ENCODE measurements at regions not wholly inside any gene's neighbourhood (a gene's known extent, or its start where the extent isn't known, plus 50 kb on each side); places are given as distances from the start of the nearest gene placed in this dataset.

DNA sequence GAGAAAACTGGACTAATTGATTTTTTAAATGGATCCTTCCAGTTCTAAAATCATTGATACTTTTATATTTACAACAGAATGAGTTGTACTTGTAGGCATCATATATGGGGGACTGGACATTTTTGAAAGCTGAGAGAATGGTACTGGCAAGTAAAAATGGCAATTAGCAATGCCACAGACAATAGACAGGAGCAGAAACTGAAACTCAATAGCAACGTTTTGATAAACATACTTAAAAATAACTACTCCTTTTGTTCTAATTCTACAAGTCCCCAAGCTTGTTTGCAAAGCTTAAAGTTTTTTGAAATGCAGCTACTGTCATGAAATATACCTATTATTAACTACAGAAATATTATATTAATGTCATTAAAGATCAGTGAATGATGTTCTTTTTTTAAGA, 52.8 kb upstream of the FBXL7 start:
- no peak overlapping the region for H3K4me2 ChIP-seq (ENCODE audit: low read length)
- no peaks in the 10 kb centered on the region for H3K36me3 ChIP-seq (ENCODE audit: insufficient read depth, low read length)
- H3K9ac ChIP-seq (ENCODE audit: low read depth, low read length) = no peak overlapping the region
- no peaks in the 10 kb centered on the region for H3K9me3 ChIP-seq (replicated peaks; ENCODE audit: low read length)
- H3K27me3 ChIP-seq (ENCODE audit: control insufficient read depth, insufficient read depth, low read length) = peaks cover 18% of the 10 kb centered on the region
- no peaks in the 10 kb centered on the region for H3K4me1 ChIP-seq (ENCODE audit: control insufficient read depth, insufficient read depth, low read length)
- no peak overlapping the region for H3K4me3 ChIP-seq (ENCODE audit: low read length)

DNA sequence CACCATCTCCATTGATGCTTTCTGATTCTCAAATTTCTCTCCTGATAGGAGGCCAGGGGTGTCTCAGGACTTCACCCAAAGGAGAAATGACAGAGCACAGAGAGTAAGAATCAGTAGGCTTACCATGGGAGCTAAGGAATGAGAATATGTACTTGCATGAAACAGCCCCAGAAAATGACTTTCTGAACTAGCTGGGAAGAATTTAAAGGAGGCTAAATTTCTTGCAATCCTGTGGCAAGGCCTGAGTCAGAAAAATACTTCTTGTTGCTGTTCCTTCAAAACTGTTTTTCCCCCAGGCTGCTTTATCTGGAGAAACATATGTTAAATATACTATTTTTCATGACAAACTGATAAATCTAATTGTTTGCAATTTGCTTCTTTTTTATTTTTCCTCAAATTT, 53.4 kb upstream of the FBXL7 start:
- no peaks in the 10 kb centered on the region for H3K4me1 ChIP-seq (ENCODE audit: control insufficient read depth, insufficient read depth, low read length)
- peaks cover 20% of the 10 kb centered on the region for H3K27me3 ChIP-seq (ENCODE audit: control insufficient read depth, insufficient read depth, low read length)
- no peak overlapping the region for H3K9ac ChIP-seq (ENCODE audit: low read depth, low read length)
- no peaks in the 10 kb centered on the region for H3K36me3 ChIP-seq (ENCODE audit: insufficient read depth, low read length)
- H3K4me3 ChIP-seq (ENCODE audit: low read length) = no peak overlapping the region
- no peak overlapping the region for H3K4me2 ChIP-seq (ENCODE audit: low read length)
- no peaks in the 10 kb centered on the region for H3K9me3 ChIP-seq (replicated peaks; ENCODE audit: low read length)

DNA sequence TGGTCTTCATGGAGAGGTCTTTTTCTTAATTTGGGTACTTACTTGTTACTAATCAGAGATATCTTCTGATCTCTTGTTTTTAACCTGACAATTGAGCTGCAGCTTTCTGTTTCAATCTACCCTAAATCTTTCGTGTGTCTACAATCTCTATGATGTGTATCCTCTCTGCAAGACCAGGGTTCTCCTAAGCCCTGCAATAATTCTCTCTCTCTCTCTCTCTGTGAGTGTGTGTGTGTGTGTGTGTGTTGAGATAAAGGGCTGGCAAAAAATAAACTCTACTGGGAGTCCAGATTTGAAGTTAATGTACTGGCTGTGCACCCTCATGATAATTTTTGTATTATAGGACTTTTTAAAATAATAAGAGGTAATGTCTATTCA, 57.8 kb upstream of the FBXL7 start:
- Histone ChIP-seq H3K4me2 (ENCODE audit: low read length) (no peak overlapping the region), H3K27me3 (ENCODE audit: control insufficient read depth, insufficient read depth, low read length) (peaks cover 34% of the 10 kb centered on the region), H3K9me3 (replicated peaks; ENCODE audit: low read length) (no peaks in the 10 kb centered on the region), H3K36me3 (ENCODE audit: insufficient read depth, low read length) (no peaks in the 10 kb centered on the region), H3K4me3 (ENCODE audit: low read length) (no peak overlapping the region), H3K4me1 (ENCODE audit: control insufficient read depth, insufficient read depth, low read length) (no peaks in the 10 kb centered on the region), H3K9ac (ENCODE audit: low read depth, low read length) (no peak overlapping the region)

DNA sequence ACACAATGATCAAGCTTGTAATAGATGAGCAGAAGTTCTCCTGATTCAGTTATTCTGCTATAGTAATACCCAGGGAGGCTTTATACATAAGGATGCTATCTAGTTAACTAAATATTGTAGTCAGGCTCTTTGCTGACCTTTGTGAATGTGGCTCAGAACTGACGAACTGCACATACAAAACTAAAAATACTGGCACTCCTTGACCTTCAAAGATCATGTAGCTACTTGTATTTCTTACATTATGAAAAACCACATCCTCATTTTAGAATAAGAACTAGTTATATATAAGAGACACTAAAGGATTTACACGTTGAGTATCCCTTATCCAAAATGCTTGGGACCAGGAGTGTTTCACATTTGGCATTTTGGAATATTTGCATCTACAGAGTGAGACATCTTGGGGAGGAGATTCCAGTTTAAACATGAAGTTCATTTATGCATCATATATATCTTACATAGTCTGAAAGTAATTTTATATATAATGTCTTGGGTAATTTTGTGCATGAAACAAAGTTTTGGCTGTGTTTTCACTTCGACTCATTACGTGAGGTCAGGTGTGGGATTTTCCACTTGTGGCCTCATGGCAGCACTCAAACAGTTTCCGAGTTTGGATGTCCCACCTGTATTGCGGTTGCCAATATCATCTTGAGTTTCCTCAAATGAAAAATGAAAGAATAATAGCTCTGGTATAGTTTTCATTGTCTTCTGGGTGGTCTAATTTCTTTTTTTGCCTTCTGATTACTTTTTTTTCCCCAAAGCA, 58.4 kb upstream of the FBXL7 start:
- no peak overlapping the region for H3K9ac ChIP-seq (ENCODE audit: low read depth, low read length)
- peaks cover 34% of the 10 kb centered on the region for H3K27me3 ChIP-seq (ENCODE audit: control insufficient read depth, insufficient read depth, low read length)
- H3K36me3 ChIP-seq (ENCODE audit: insufficient read depth, low read length) = no peaks in the 10 kb centered on the region
- no peaks in the 10 kb centered on the region for H3K9me3 ChIP-seq (replicated peaks; ENCODE audit: low read length)
- H3K4me1 ChIP-seq (ENCODE audit: control insufficient read depth, insufficient read depth, low read length) = no peaks in the 10 kb centered on the region
- no peak overlapping the region for H3K4me3 ChIP-seq (ENCODE audit: low read length)
- no peak overlapping the region for H3K4me2 ChIP-seq (ENCODE audit: low read length)

DNA sequence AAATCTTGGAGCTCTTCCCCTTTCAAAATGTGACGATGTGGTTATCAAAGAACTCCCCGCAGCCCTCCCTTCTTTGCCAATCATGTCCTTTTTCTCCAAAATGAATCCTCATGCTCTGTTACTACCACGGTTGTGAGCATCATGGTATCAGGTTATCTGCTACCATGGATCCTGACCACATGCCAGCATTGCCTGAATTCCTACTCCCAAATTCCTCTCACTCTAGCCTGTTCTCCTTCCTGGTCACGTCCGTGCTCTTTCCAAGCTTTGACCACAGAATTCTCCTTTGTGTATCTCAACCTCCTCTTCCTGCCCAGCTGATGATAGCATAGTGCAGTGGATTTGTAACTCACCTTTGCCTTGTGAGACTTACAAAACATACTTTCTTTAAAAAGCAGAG, 59.5 kb upstream of the FBXL7 start:
- Histone ChIP-seq H3K4me2 (ENCODE audit: low read length) (no peak overlapping the region), H3K9me3 (replicated peaks; ENCODE audit: low read length) (no peaks in the 10 kb centered on the region), H3K4me1 (ENCODE audit: control insufficient read depth, insufficient read depth, low read length) (no peaks in the 10 kb centered on the region), H3K36me3 (ENCODE audit: insufficient read depth, low read length) (no peaks in the 10 kb centered on the region), H3K4me3 (ENCODE audit: low read length) (no peak overlapping the region), H3K27me3 (ENCODE audit: control insufficient read depth, insufficient read depth, low read length) (peaks cover 31% of the 10 kb centered on the region), H3K9ac (ENCODE audit: low read depth, low read length) (no peak overlapping the region)

DNA sequence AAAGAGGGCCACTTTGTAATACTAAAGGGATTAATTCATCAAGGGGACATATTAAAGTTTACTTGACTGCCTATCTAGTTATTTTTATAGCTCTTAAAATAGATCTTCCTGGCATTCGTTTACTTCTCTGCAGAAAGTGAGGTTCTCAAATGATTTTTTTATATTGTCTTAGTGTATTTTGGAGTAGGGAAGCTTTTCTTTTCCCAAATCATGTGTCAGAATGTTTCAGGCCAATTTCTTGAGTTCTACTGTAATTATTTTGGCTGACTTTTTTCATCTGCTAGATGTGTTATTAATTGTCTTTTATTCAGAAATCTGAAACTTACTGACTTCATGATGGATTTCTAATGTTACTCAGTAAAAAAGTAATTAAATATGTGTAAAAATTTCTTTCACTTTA, 60.2 kb upstream of the FBXL7 start:
- Histone ChIP-seq H3K27me3 (ENCODE audit: control insufficient read depth, insufficient read depth, low read length) (peaks cover 29% of the 10 kb centered on the region), H3K9me3 (replicated peaks; ENCODE audit: low read length) (no peaks in the 10 kb centered on the region), H3K36me3 (ENCODE audit: insufficient read depth, low read length) (no peaks in the 10 kb centered on the region), H3K9ac (ENCODE audit: low read depth, low read length) (no peak overlapping the region), H3K4me3 (ENCODE audit: low read length) (no peak overlapping the region), H3K4me2 (ENCODE audit: low read length) (no peak overlapping the region), H3K4me1 (ENCODE audit: control insufficient read depth, insufficient read depth, low read length) (no peaks in the 10 kb centered on the region)

DNA sequence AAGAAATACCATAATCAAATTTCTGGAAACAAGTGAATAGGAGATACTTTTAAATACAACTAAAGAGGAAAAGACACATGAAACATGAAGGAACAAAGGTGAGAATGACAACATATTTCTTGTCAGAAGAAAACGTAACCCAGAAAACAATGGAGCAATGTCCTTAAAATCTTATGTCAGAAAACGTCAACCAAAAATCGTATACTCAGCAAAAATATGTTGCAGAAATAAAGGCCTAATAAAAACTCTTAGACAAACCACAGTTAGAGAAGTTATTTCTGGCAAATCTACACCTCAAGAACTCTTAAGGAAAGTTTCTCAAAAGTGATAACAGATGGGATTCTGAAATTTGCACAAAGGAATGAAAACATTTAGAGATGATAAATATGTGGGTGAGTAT, 66.3 kb upstream of the FBXL7 start:
- Histone ChIP-seq H3K36me3 (ENCODE audit: insufficient read depth, low read length) (no peaks in the 10 kb centered on the region), H3K4me2 (ENCODE audit: low read length) (no peak overlapping the region), H3K9me3 (replicated peaks; ENCODE audit: low read length) (no peaks in the 10 kb centered on the region), H3K9ac (ENCODE audit: low read depth, low read length) (no peak overlapping the region), H3K4me3 (ENCODE audit: low read length) (no peak overlapping the region), H3K27me3 (ENCODE audit: control insufficient read depth, insufficient read depth, low read length) (peaks cover 11% of the 10 kb centered on the region), H3K4me1 (ENCODE audit: control insufficient read depth, insufficient read depth, low read length) (no peaks in the 10 kb centered on the region)

DNA sequence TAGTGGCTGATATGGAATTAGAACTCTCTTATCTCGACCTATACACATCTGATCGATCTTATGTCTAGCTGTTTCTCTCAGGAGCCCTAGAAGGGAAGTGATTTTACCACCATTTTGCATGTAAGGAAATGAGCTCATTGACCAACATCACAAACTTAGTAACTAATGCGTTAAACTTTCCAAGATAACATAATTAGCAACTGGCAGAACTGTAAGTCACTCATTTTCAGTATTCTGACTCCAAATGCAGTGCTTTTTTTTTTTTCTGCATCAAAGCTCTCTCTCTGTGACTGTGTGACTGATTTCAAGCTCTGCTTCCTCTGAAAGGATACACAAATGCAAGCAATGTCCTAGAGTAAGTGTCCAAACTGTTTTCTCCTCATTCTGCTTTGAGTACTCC, 68.1 kb upstream of the FBXL7 start:
- Histone ChIP-seq H3K4me3 (ENCODE audit: low read length) (no peak overlapping the region), H3K36me3 (ENCODE audit: insufficient read depth, low read length) (no peaks in the 10 kb centered on the region), H3K4me1 (ENCODE audit: control insufficient read depth, insufficient read depth, low read length) (no peaks in the 10 kb centered on the region), H3K9me3 (replicated peaks; ENCODE audit: low read length) (no peaks in the 10 kb centered on the region), H3K9ac (ENCODE audit: low read depth, low read length) (no peak overlapping the region), H3K4me2 (ENCODE audit: low read length) (no peak overlapping the region), H3K27me3 (ENCODE audit: control insufficient read depth, insufficient read depth, low read length) (peaks cover 13% of the 10 kb centered on the region)

DNA sequence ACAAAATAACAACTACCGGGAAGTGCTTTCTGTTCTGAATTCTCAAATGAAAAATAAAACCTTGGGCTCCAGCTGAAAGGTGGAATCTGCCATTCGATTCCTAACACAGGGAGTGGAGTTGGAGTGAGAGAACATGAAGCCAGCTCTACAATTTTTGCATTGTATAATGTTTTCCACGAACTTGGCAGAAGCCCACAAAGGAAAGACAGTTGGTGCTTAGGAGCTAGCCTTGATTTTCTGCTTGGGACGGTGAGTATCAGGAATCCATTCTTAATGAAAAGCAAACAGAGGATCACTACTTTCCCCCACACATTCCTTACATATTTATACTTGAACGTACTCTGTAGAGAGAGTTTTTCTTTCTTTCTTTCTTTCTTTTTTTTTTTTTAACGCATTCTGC, 74.2 kb upstream of the FBXL7 start:
- H3K9me3 ChIP-seq (replicated peaks; ENCODE audit: low read length) = no peaks in the 10 kb centered on the region
- H3K9ac ChIP-seq (ENCODE audit: low read depth, low read length) = no peak overlapping the region
- H3K27me3 ChIP-seq (ENCODE audit: control insufficient read depth, insufficient read depth, low read length) = peaks cover 26% of the 10 kb centered on the region
- no peaks in the 10 kb centered on the region for H3K36me3 ChIP-seq (ENCODE audit: insufficient read depth, low read length)
- H3K4me3 ChIP-seq (ENCODE audit: low read length) = no peak overlapping the region
- H3K4me1 ChIP-seq (ENCODE audit: control insufficient read depth, insufficient read depth, low read length) = no peaks in the 10 kb centered on the region
- H3K4me2 ChIP-seq (ENCODE audit: low read length) = no peak overlapping the region

DNA sequence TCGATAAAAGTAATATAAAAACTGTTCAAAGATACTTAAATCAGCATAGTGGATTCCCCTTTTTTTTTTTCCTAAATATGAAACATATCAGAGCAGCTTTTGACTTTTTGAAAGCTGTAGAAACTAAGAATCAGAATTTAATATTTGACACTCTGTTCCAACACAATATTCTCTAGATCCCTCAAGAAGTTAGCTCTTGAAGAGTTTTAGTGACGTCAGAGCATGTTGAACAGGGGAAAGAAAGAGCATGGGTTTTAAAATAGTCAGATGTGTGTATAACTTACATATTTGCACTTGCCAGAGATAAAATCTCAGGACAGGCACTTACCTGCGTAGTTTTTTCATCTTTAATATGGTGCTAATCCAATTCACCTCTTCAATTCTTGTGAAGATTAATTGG, 75.2 kb upstream of the FBXL7 start:
- Histone ChIP-seq H3K9me3 (replicated peaks; ENCODE audit: low read length) (no peaks in the 10 kb centered on the region), H3K9ac (ENCODE audit: low read depth, low read length) (no peak overlapping the region), H3K4me3 (ENCODE audit: low read length) (no peak overlapping the region), H3K27me3 (ENCODE audit: control insufficient read depth, insufficient read depth, low read length) (peaks cover 23% of the 10 kb centered on the region), H3K4me2 (ENCODE audit: low read length) (no peak overlapping the region), H3K4me1 (ENCODE audit: control insufficient read depth, insufficient read depth, low read length) (no peaks in the 10 kb centered on the region), H3K36me3 (ENCODE audit: insufficient read depth, low read length) (no peaks in the 10 kb centered on the region)

DNA sequence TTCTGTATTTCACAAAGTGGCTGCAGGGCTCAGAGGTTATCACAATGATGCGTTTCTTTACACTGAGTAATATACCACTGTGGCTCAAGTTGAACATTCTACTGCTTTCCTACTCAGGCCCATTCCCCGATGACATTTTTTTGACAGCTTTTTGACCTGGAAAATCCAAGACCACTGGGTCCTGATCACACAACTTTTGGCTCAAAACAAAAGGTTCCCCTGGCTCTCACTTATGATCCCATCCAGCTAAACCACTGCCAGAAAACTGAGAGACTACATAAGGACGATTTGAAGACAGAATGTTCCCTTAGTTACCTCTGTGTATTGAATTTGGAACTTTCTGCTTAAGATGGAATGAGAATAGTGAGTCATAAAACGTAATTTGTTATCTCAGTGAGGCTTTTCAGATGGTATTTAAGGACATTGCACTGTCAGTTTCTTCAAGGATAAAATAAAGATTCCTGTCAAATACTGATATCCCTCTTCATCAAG, 78.0 kb upstream of the FBXL7 start:
- no peak overlapping the region for H3K4me2 ChIP-seq (ENCODE audit: low read length)
- H3K9ac ChIP-seq (ENCODE audit: low read depth, low read length) = no peak overlapping the region
- H3K4me1 ChIP-seq (ENCODE audit: control insufficient read depth, insufficient read depth, low read length) = no peaks in the 10 kb centered on the region
- no peak overlapping the region for H3K4me3 ChIP-seq (ENCODE audit: low read length)
- peaks cover 22% of the 10 kb centered on the region for H3K27me3 ChIP-seq (ENCODE audit: control insufficient read depth, insufficient read depth, low read length)
- H3K36me3 ChIP-seq (ENCODE audit: insufficient read depth, low read length) = no peaks in the 10 kb centered on the region
- no peaks in the 10 kb centered on the region for H3K9me3 ChIP-seq (replicated peaks; ENCODE audit: low read length)

DNA sequence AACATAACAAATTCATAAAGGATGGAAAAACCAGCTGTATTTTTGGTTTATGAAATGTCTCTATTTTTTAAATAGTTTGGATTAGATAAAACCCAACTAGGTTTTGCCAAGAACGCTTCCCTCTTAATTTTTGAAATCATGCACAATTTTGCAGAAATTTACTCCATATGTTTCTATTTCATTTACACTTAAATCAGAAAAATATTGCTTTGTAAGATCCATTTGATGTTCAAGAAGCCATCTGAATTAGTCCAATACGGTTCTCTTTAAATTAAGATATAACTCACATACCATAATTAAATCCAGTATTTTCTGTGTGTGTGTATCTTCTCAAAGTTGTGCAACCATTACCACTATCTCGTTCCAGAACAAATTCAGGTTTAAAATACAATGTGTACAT, 78.6 kb upstream of the FBXL7 start:
- Histone ChIP-seq H3K36me3 (ENCODE audit: insufficient read depth, low read length) (no peaks in the 10 kb centered on the region), H3K4me2 (ENCODE audit: low read length) (no peak overlapping the region), H3K9me3 (replicated peaks; ENCODE audit: low read length) (no peaks in the 10 kb centered on the region), H3K4me3 (ENCODE audit: low read length) (no peak overlapping the region), H3K4me1 (ENCODE audit: control insufficient read depth, insufficient read depth, low read length) (no peaks in the 10 kb centered on the region), H3K27me3 (ENCODE audit: control insufficient read depth, insufficient read depth, low read length) (peaks cover 17% of the 10 kb centered on the region), H3K9ac (ENCODE audit: low read depth, low read length) (no peak overlapping the region)

Data from skeletal muscle satellite cell (primary cell).